HG02571 (cell line): ENCODE measurements at regions not wholly inside any gene's neighbourhood (a gene's known extent, or its start where the extent isn't known, plus 50 kb on each side); places are given as distances from the start of the nearest gene placed in this dataset.
"Not testable (repeated sequence)": the region's sequence is repeated elsewhere in the genome, so short reads cannot be mapped to it uniquely, and the experiment has no call there.

ENCODE experiments used
- ATAC-seq: cut with Tn5 transposase; IDR thresholded peaks from one replicate; pipeline ENCODE4 v1.9.1; 2021; ENCODE audit warnings: mild to moderate bottlenecking, moderate library complexity; ENCODE audit not compliant: unreplicated experiment

DNA sequence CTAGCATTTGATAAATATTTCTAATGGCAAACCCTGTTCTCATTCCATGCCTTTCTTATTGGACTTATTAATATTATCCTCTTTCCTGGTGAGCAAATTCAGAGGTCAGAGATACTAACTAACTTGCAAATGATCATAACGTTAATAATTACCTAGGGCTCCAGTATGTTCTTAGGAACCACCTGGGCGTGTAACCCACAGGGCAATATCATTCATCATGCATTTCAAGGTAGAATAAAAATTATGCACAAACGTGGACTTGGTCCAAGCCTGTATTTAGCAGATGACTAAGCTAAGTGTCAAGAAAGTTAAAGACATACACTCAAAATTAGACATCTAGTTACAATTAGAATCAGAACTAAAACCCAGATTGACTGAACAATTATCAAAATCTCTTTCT is 850.1 kb downstream of the TRIML1 start:
- ATAC-seq: no peak

DNA sequence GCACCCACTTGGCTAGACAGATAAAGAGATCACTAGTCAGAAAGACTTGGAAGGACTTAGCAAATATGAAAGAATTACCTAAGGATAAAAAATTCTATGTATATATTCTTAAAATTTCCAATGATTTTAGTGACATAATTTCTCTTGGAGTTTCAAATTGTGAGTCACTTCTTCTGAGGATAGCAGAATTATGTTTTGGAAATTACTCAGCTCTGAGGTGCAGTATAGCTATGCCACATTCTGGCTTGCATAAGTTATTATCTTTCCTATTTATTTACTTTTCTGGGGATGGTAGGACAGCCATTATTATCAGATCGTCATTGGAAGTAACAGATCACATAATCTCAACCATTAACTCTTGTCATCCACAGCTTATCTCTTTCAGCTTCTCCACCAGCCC is 853.5 kb downstream of the TRIML1 start:
- ATAC-seq: no peak

GRCh38 chr4:188993871-188994270 is 854.6 kb downstream of the TRIML1 start:
- no peak for ATAC-seq

GRCh38 chr4:189001283-189001970 is 862.2 kb downstream of the TRIML1 start:
- no peak for ATAC-seq

GRCh38 chr4:189001971-189002450 is 862.8 kb downstream of the TRIML1 start:
- no peak for ATAC-seq

DNA sequence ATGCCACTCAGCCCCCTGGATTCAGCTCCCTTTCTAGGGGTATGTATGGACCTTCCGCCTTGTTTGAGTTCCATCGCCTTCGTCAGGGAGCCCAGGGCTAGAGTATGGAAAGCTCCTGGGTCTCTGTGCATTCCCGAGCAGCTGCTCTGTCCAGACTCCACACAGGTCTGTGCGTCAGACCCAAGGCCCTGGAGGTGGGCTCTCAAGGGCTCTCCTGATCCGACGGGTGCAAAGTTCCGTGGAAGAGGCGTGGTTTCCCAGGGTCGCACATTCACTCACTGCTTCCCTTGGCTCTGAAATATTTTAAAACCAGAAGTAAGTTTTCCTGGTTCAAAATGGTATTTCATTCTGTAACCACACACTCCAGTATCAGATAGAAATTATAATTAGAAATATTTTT is 863.2 kb downstream of the TRIML1 start:
- ATAC-seq: no peak

DNA sequence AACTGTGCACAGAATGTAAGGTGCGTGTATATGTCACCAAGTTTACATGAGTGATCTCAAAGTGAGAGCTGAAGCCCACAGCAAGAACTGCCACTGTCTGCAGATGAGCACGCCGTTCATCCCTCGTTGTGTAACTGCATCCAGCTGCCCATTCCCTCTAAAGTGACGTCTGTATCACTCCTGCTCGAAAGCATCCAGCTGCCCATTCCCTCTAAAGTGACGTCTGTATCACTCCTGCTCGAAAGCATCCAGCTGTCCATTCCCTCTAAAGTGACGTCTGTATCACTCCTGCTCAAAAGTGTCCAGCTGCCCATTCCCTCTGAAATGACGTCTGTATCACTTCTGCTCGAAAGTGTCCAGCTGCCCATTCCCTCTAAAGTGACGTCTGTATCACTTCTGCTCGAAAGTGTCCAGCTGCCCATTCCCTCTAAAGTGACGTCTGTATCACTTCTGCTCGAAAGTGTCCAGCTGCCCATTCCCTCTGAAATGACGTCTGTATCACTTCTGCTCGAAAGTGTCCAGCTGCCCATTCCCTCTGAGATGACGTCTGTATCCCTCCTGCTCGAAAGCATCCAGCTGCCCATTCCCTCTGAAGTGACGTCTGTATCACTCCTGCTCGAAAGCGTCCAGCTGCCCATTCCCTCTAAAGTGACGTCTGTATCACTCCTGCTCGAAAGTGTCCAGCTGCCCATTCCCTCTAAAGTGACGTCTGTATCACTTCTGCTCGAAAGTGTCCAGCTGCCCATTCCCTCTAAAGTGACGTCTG is 871.4 kb downstream of the TRIML1 start:
- not testable (repeated sequence) for ATAC-seq

GRCh38 chr4:189021831-189022230 is 882.6 kb downstream of the TRIML1 start:
- ATAC-seq: no peak

GRCh38 chr4:189022440-189023035 is 883.3 kb downstream of the TRIML1 start:
- no peak for ATAC-seq

DNA sequence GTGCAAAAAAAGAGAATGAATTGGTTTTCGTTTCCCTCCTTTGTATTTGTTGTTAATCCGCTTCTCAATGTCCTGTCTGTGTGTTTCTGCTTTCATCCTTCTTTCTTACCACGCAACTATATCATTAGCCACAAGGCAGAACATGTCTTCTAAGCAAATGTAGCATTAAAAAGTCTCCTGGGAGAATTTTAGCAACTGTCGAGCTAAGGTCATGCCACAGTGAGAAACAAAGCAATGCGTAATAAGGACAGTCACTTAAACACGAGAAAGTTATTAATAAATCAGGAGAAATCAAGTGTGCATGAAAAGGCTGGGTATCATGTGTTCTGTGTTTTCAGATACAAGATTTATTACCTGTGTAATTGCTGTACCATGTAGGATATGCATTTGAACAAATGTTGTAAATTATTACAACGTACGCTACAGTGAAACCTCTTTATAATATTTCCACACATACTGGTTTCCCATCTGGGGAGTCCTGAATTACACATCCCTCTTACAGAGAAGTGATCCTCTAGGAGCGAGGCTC is 890.8 kb downstream of the TRIML1 start:
- no peak for ATAC-seq

- ATAC-seq: no peak
Observed at GRCh38 chr4:189032606-189033338, 893.5 kb downstream of the TRIML1 start.

- ATAC-seq: no peak
Observed at GRCh38 chr4:189033801-189034347, 894.6 kb downstream of the TRIML1 start.

DNA sequence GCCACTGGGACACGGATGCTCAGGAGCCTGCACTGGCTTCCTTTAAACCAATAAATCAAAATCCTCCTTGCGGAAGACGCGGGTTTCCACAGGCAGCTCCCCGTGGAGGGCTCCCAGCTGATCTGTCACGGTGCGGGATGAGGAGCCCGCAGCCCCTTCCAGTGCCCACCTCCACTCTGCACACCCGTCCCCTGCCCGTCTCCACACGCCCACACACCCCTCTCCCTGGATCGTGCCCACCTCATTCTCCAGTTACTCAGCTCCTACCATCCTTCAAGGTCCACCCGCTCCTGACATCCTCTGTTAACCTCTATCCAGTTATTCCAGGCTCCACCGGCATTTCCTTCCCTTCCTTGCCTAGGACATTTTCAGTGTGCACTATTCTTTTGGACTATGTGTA is 895.9 kb downstream of the TRIML1 start:
- no peak for ATAC-seq

- no peak for ATAC-seq
Observed at GRCh38 chr4:189035654-189036053, 896.4 kb downstream of the TRIML1 start.

GRCh38 chr4:189036906-189037305 is 897.7 kb downstream of the TRIML1 start:
- ATAC-seq: no peak

DNA sequence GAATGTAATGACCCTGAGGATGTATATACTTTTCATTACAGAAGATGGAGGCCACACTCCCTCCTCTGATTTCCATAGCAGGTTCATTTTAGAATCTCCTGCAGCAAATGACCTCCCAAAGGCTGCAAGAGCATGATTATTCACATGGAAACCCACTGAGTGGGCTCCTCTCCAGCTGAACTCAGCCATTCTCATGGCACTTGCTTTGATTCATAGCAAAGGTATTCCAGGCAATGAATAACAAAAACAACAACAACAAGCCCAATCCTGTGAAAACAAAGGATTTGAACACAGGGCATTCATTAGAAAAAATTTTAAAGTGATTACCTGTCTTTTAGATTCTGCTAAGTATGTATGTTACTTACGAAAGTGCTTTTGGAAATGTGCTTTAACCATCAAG is 894.0 kb upstream of the FRG1 start:
- no peak for ATAC-seq

GRCh38 chr4:189048119-189048518 is 892.6 kb upstream of the FRG1 start:
- no peak for ATAC-seq

- ATAC-seq: no peak
Observed at GRCh38 chr4:189049682-189050081, 891.0 kb upstream of the FRG1 start.

- no peak for ATAC-seq
Observed at GRCh38 chr4:189050643-189051042, 890.0 kb upstream of the FRG1 start.

- ATAC-seq: no peak
Observed at GRCh38 chr4:189053621-189054020, 887.1 kb upstream of the FRG1 start.

DNA sequence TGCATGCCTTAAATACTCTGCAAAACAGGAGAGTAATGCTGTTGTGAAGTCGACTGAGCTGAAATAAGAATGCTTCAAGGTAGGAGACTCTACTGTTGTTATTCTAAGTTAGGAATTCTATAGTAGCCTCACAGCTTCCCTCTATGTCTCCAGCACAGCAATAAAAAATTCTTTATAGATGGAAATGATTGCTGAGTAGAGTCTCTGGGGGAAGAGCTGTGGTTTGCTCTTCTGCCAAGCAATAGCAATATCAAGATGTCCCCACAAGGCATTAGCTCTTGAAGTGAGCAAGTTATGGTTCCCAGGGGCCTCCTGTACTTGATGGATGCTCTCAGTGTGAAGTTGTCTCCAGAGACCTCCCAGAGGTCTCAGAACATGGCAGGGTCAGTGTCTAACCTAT is 880.6 kb upstream of the FRG1 start:
- no peak for ATAC-seq
